Lung (tissue), 11 donors: ENCODE measurements at regions not wholly inside any gene's neighbourhood (a gene's known extent, or its start where the extent isn't known, plus 50 kb on each side); places are given as distances from the start of the nearest gene placed in this dataset.

Source experiments
- ATAC-seq: fragments of 200-7000 bp; cut with Tn5 transposase; one replicate; pipeline ENCODE4 v1.9.1; 2020; ENCODE audit warnings: moderate number of reproducible peaks; ENCODE audit not compliant: insufficient read depth, low FRiP score
- DNase-seq, 3 donors: peaks; one replicate each; pipeline ENCODE4 v3.0.0-alpha.2; 2013 to 2017
- H3K27ac ChIP-seq, 2 donors: one replicate each; pipeline ENCODE4 v1.5.1; 2013; ENCODE audit warnings: mild to moderate bottlenecking in 2 of 2, moderate library complexity in 2 of 2, control low read depth in 1 of 2, inconsistent platforms in 1 of 2, low read depth in 1 of 2, low read length in 1 of 2
- H3K27me3 ChIP-seq, 3 donors: one replicate each; pipeline ENCODE4 v1.5.1; 2013; ENCODE audit warnings: low read length in 2 of 3; ENCODE audit not compliant: control insufficient read depth in 3 of 3, insufficient read depth in 3 of 3
- H3K36me3 ChIP-seq, 4 donors: one replicate each; pipeline ENCODE4 v1.5.1; 2013; ENCODE audit warnings: low read length in 4 of 4, mild to moderate bottlenecking in 1 of 4, moderate library complexity in 1 of 4; ENCODE audit not compliant: control insufficient read depth in 4 of 4, insufficient read depth in 4 of 4
- H3K4me1 ChIP-seq, 5 donors: one replicate each; pipeline ENCODE4 v1.5.1; 2013; ENCODE audit warnings: low read length in 5 of 5, mild to moderate bottlenecking in 2 of 5, moderate library complexity in 1 of 5; ENCODE audit not compliant: control insufficient read depth in 5 of 5, insufficient read depth in 5 of 5
- H3K4me3 ChIP-seq: one replicate; pipeline ENCODE4 v1.5.1; 2013; ENCODE audit warnings: mild to moderate bottlenecking, control low read depth, moderate library complexity
- H3K9ac ChIP-seq, 2 donors: one replicate each; pipeline ENCODE4 v1.5.1; 2013; ENCODE audit warnings: low read length in 2 of 2, control low read depth in 1 of 2; ENCODE audit not compliant: insufficient read depth in 1 of 2
- H3K9me3 ChIP-seq, 4 donors: one replicate each; pipeline ENCODE4 v1.5.1; 2013; ENCODE audit warnings: low read length in 3 of 4, mild to moderate bottlenecking in 1 of 4, moderate library complexity in 1 of 4; ENCODE audit not compliant: control insufficient read depth in 4 of 4, insufficient read depth in 3 of 4
- WGBS, 2 donors: extraction: QIAGEN DNeasy Blood & Tissue Kit; methylation state at CpG; one replicate each; pipeline ENCODE4 v1.1.7; 2013; 5-methylcytosine and 5-hydroxymethylcytosine counted together
- TF ChIP-seq, protein P1 (sequence below): IDR thresholded peaks from 2 replicates; pipeline ENCODE4 v1.5.1; 2012; ENCODE audit warnings: mild to moderate bottlenecking; ENCODE audit errors: control extremely low read depth, extremely low read depth
- donor health status: control.
- donor health status: control.
- donor health status: Bipolar disorder and iron deficiency.
- donor health status: healthy.
- donor health status: DM: yes; HTN: yes; CAD: no.

DNA sequence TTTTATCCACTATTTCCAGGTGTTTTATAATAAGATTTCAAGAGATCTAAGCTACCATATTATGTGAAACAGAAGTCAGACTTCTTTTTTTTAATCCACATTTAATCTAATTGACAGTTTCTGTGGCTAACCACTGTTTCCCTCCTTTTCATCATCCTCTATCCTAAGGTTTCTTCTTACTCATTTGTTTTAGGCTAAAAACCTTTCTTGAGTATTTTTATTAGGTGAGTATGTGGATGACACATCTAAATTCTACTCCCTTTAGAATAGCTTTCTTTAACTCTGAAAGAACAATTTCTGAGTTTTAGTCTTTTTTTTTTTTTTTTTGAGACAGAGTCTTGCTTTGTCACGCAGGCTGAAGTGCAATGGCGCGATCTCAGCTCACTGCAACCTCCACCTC is 62.7 kb downstream of the NPY start:
- H3K9ac ChIP-seq: no peak overlapping the region
- no peak overlapping the region for H3K27ac ChIP-seq
- TF ChIP-seq, protein P1, sequence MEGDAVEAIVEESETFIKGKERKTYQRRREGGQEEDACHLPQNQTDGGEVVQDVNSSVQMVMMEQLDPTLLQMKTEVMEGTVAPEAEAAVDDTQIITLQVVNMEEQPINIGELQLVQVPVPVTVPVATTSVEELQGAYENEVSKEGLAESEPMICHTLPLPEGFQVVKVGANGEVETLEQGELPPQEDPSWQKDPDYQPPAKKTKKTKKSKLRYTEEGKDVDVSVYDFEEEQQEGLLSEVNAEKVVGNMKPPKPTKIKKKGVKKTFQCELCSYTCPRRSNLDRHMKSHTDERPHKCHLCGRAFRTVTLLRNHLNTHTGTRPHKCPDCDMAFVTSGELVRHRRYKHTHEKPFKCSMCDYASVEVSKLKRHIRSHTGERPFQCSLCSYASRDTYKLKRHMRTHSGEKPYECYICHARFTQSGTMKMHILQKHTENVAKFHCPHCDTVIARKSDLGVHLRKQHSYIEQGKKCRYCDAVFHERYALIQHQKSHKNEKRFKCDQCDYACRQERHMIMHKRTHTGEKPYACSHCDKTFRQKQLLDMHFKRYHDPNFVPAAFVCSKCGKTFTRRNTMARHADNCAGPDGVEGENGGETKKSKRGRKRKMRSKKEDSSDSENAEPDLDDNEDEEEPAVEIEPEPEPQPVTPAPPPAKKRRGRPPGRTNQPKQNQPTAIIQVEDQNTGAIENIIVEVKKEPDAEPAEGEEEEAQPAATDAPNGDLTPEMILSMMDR: no peak
- peaks cover 0 to 2% (median 0%) of the 10 kb centered on the region in 4 donors for H3K9me3 ChIP-seq
- WGBS, 2 donors: 96 to 98% methylated on average over 3 of the region's 3 CpGs
- no peaks in the 10 kb centered on the region for H3K36me3 ChIP-seq
- H3K4me1 ChIP-seq: peaks cover 0 to 7% (median 0%) of the 10 kb centered on the region in 5 donors
- DNase-seq (no peak), ATAC-seq (no peak)
- no peaks in the 10 kb centered on the region for H3K27me3 ChIP-seq
- no peak overlapping the region for H3K4me3 ChIP-seq

DNA sequence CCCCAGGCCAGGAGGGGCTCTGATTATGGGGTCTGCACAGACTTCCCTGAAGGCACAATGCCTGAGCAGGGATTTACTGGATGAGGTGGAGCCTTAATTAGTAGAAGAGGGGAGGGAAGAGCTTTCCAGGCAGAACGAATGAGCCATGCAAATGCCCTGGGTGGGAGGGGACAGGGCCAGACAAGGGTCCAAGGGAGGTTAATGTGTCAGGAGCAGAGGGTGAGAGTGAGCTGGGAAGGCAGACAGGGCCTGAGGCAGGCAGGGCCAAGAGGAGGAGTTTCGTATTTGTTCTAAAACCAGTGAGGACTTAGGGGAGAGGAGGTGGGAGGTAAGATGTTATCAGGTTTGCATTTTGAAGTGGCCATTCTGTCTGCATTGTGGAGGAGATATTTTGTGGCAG is 65.3 kb downstream of the NPY start:
- ATAC-seq: no peak
- no peak overlapping the region for H3K4me3 ChIP-seq
- no peaks in the 10 kb centered on the region for H3K36me3 ChIP-seq
- H3K4me1 ChIP-seq: peaks cover 0 to 7% (median 0%) of the 10 kb centered on the region in 5 donors
- no peaks in the 10 kb centered on the region for H3K27me3 ChIP-seq
- WGBS, 2 donors: 61 to 68% methylated on average over 2 of the region's 2 CpGs
- peaks cover 0 to 2% (median 0%) of the 10 kb centered on the region in 4 donors for H3K9me3 ChIP-seq
- no peak overlapping the region for H3K27ac ChIP-seq
- TF ChIP-seq, protein P1: no peak
- no peak for DNase-seq
- no peak overlapping the region for H3K9ac ChIP-seq

DNA sequence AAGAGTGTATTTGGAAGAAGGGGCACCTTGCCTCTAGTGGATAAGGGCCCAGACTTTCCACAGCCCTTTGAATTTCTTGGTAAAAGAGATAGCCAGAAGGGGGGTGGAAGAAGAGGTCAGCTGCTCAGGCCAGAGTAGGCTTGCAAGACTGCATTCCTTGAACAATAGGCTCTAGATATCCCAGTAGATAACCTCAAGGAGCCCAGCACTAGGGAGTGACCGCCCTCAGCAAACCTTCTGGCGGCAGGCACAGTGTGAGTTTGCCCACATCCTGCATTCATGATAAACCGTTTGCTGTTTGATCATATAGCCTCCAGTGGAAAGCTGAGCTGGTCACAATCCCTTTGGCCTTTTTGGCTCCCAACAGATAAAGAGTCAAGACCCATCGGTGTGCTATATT is 70.5 kb downstream of the NPY start:
- no peaks in the 10 kb centered on the region for H3K27me3 ChIP-seq
- H3K27ac ChIP-seq: no peak overlapping the region
- ATAC-seq (no peak), DNase-seq (no peak)
- H3K36me3 ChIP-seq: no peaks in the 10 kb centered on the region
- 71 to 78% methylated on average over 4 of the region's 4 CpGs for WGBS, 2 donors
- no peaks in the 10 kb centered on the region for H3K4me1 ChIP-seq
- no peak overlapping the region for H3K4me3 ChIP-seq
- peaks cover 0 to 5% (median 0%) of the 10 kb centered on the region in 4 donors for H3K9me3 ChIP-seq
- no peak overlapping the region for H3K9ac ChIP-seq
- TF ChIP-seq, protein P1: no peak

DNA sequence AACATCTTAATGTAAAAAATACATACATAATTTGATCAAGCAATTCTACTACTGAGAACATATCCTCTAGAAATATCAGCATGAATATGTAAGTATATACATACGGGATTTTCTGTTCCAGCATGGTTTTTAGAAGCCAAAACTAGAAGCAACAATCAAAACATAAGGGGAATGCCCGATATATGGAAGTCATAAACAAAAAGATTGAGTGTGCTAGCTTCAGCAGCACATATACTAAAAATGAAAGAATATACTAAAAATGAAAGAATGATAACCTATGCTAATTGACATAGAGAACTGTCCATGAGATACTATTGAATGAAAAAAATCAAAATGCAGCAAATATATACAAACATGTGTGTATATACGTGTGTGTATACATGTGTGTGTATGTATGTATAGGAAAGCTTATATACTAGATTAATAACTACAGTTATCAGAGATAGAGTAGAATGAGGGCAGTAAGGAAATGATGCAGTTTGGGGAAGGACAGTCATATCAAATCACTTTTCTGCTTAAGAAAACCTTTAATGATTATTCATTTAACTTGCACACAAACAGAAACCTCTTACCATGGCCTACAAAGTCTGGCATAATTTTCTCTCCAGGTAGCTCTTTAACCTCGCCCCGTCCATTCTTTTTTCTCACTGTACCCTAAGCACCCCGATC is 72.9 kb downstream of the NPY start:
- ATAC-seq (no peak), DNase-seq (no peak)
- H3K4me3 ChIP-seq: no peak overlapping the region
- H3K27ac ChIP-seq: no peak overlapping the region
- H3K36me3 ChIP-seq: no peaks in the 10 kb centered on the region
- TF ChIP-seq, protein P1: no peak
- H3K27me3 ChIP-seq: no peaks in the 10 kb centered on the region
- no peaks in the 10 kb centered on the region for H3K4me1 ChIP-seq
- H3K9me3 ChIP-seq: peaks cover 0 to 2% (median 0%) of the 10 kb centered on the region in 4 donors
- 81 to 88% methylated on average over 6 of the region's 6 CpGs for WGBS, 2 donors
- no peak overlapping the region for H3K9ac ChIP-seq
